ENCODE measurements at regions not wholly inside any gene's neighbourhood (a gene's known extent, or its start where the extent isn't known, plus 50 kb on each side); places are given as distances from the start of the nearest gene placed in this dataset.

GRCh38 chr14:51444353-51445000 lies 204.4 kb downstream of the TMX1 start:
- H3K4me1 ChIP-seq (ENCODE audit: control insufficient read depth, insufficient read depth, low read length): no peaks in the 10 kb centered on the region
- no peak for DNase-seq
- H3K27ac ChIP-seq (ENCODE audit: low read length): no peak overlapping the region
- WGBS (ENCODE audit: insufficient coverage, low lambda C conversion rate): no CpG with 5 or more reads among the region's 9 CpGs
- no peaks in the 10 kb centered on the region for H3K36me3 ChIP-seq (ENCODE audit: control insufficient read depth, insufficient read depth, low read length)
- no peaks in the 10 kb centered on the region for H3K9me3 ChIP-seq (ENCODE audit: control insufficient read depth, low read depth, low read length)
- H3K27me3 ChIP-seq (ENCODE audit: control insufficient read depth, insufficient read depth, low read length): no peaks in the 10 kb centered on the region
- H3K4me3 ChIP-seq (ENCODE audit: low read length): no peak overlapping the region

- Histone ChIP-seq H3K27ac (ENCODE audit: low read length) (no peak overlapping the region), H3K36me3 (ENCODE audit: control insufficient read depth, insufficient read depth, low read length) (no peaks in the 10 kb centered on the region), H3K27me3 (ENCODE audit: control insufficient read depth, insufficient read depth, low read length) (no peaks in the 10 kb centered on the region), H3K9me3 (ENCODE audit: control insufficient read depth, low read depth, low read length) (no peaks in the 10 kb centered on the region), H3K4me1 (ENCODE audit: control insufficient read depth, insufficient read depth, low read length) (no peaks in the 10 kb centered on the region), H3K4me3 (ENCODE audit: low read length) (no peak overlapping the region)
- DNase-seq: no peak
- WGBS (ENCODE audit: insufficient coverage, low lambda C conversion rate): 100% methylated on average over 1 of the region's 3 CpGs
Observed at GRCh38 chr14:51445001-51445390, 204.9 kb downstream of the TMX1 start.

- DNase-seq: no peak
- Histone ChIP-seq H3K27me3 (ENCODE audit: control insufficient read depth, insufficient read depth, low read length) (no peaks in the 10 kb centered on the region), H3K27ac (ENCODE audit: low read length) (no peak overlapping the region), H3K9me3 (ENCODE audit: control insufficient read depth, low read depth, low read length) (no peaks in the 10 kb centered on the region), H3K4me1 (ENCODE audit: control insufficient read depth, insufficient read depth, low read length) (no peaks in the 10 kb centered on the region), H3K36me3 (ENCODE audit: control insufficient read depth, insufficient read depth, low read length) (no peaks in the 10 kb centered on the region), H3K4me3 (ENCODE audit: low read length) (no peak overlapping the region)
- WGBS (ENCODE audit: insufficient coverage, low lambda C conversion rate): 90% methylated on average over 2 of the region's 3 CpGs
Observed at GRCh38 chr14:51446771-51447170, 204.9 kb upstream of the FRMD6 start.

- no peak for DNase-seq
- H3K27ac ChIP-seq (ENCODE audit: low read length): no peak overlapping the region
- no peaks in the 10 kb centered on the region for H3K27me3 ChIP-seq (ENCODE audit: control insufficient read depth, insufficient read depth, low read length)
- H3K9me3 ChIP-seq (ENCODE audit: control insufficient read depth, low read depth, low read length): no peaks in the 10 kb centered on the region
- no peaks in the 10 kb centered on the region for H3K36me3 ChIP-seq (ENCODE audit: control insufficient read depth, insufficient read depth, low read length)
- no peaks in the 10 kb centered on the region for H3K4me1 ChIP-seq (ENCODE audit: control insufficient read depth, insufficient read depth, low read length)
- no CpG with 5 or more reads among the region's 4 CpGs for WGBS (ENCODE audit: insufficient coverage, low lambda C conversion rate)
- H3K4me3 ChIP-seq (ENCODE audit: low read length): no peak overlapping the region
Observed at GRCh38 chr14:51447411-51447810, 204.3 kb upstream of the FRMD6 start.

- WGBS (ENCODE audit: insufficient coverage, low lambda C conversion rate): no CpG with 5 or more reads among the region's 2 CpGs
- Histone ChIP-seq H3K36me3 (ENCODE audit: control insufficient read depth, insufficient read depth, low read length) (no peaks in the 10 kb centered on the region), H3K4me1 (ENCODE audit: control insufficient read depth, insufficient read depth, low read length) (no peaks in the 10 kb centered on the region), H3K27me3 (ENCODE audit: control insufficient read depth, insufficient read depth, low read length) (no peaks in the 10 kb centered on the region), H3K9me3 (ENCODE audit: control insufficient read depth, low read depth, low read length) (no peaks in the 10 kb centered on the region), H3K27ac (ENCODE audit: low read length) (no peak overlapping the region), H3K4me3 (ENCODE audit: low read length) (no peak overlapping the region)
- no peak for DNase-seq
Observed at GRCh38 chr14:51448831-51449670, 202.7 kb upstream of the FRMD6 start.

GRCh38 chr14:51449681-51450080 lies 202.0 kb upstream of the FRMD6 start:
- no peak overlapping the region for H3K4me3 ChIP-seq (ENCODE audit: low read length)
- H3K36me3 ChIP-seq (ENCODE audit: control insufficient read depth, insufficient read depth, low read length): no peaks in the 10 kb centered on the region
- H3K27me3 ChIP-seq (ENCODE audit: control insufficient read depth, insufficient read depth, low read length): no peaks in the 10 kb centered on the region
- H3K27ac ChIP-seq (ENCODE audit: low read length): no peak overlapping the region
- no peak for DNase-seq
- no peaks in the 10 kb centered on the region for H3K4me1 ChIP-seq (ENCODE audit: control insufficient read depth, insufficient read depth, low read length)
- no CpG with 5 or more reads among the region's 1 CpG for WGBS (ENCODE audit: insufficient coverage, low lambda C conversion rate)
- no peaks in the 10 kb centered on the region for H3K9me3 ChIP-seq (ENCODE audit: control insufficient read depth, low read depth, low read length)

- no CpG with 5 or more reads among the region's 4 CpGs for WGBS (ENCODE audit: insufficient coverage, low lambda C conversion rate)
- Histone ChIP-seq H3K4me3 (ENCODE audit: low read length) (no peak overlapping the region), H3K27me3 (ENCODE audit: control insufficient read depth, insufficient read depth, low read length) (no peaks in the 10 kb centered on the region), H3K36me3 (ENCODE audit: control insufficient read depth, insufficient read depth, low read length) (no peaks in the 10 kb centered on the region), H3K4me1 (ENCODE audit: control insufficient read depth, insufficient read depth, low read length) (no peaks in the 10 kb centered on the region), H3K9me3 (ENCODE audit: control insufficient read depth, low read depth, low read length) (no peaks in the 10 kb centered on the region), H3K27ac (ENCODE audit: low read length) (no peak overlapping the region)
- no peak for DNase-seq
Observed at GRCh38 chr14:51451561-51451960, 200.1 kb upstream of the FRMD6 start.

- Histone ChIP-seq H3K4me1 (ENCODE audit: control insufficient read depth, insufficient read depth, low read length) (no peaks in the 10 kb centered on the region), H3K27me3 (ENCODE audit: control insufficient read depth, insufficient read depth, low read length) (no peaks in the 10 kb centered on the region), H3K4me3 (ENCODE audit: low read length) (no peak overlapping the region), H3K27ac (ENCODE audit: low read length) (no peak overlapping the region), H3K36me3 (ENCODE audit: control insufficient read depth, insufficient read depth, low read length) (no peaks in the 10 kb centered on the region), H3K9me3 (ENCODE audit: control insufficient read depth, low read depth, low read length) (no peaks in the 10 kb centered on the region)
- DNase-seq: no peak
- no CpG with 5 or more reads among the region's 8 CpGs for WGBS (ENCODE audit: insufficient coverage, low lambda C conversion rate)
Observed at GRCh38 chr14:51453869-51454268, 197.8 kb upstream of the FRMD6 start.

GRCh38 chr14:51454351-51454750 lies 197.4 kb upstream of the FRMD6 start:
- WGBS (ENCODE audit: insufficient coverage, low lambda C conversion rate): no CpG with 5 or more reads among the region's 1 CpG
- no peaks in the 10 kb centered on the region for H3K9me3 ChIP-seq (ENCODE audit: control insufficient read depth, low read depth, low read length)
- H3K27ac ChIP-seq (ENCODE audit: low read length): no peak overlapping the region
- H3K4me1 ChIP-seq (ENCODE audit: control insufficient read depth, insufficient read depth, low read length): no peaks in the 10 kb centered on the region
- no peak overlapping the region for H3K4me3 ChIP-seq (ENCODE audit: low read length)
- no peaks in the 10 kb centered on the region for H3K36me3 ChIP-seq (ENCODE audit: control insufficient read depth, insufficient read depth, low read length)
- no peaks in the 10 kb centered on the region for H3K27me3 ChIP-seq (ENCODE audit: control insufficient read depth, insufficient read depth, low read length)
- DNase-seq: no peak

- Histone ChIP-seq H3K27me3 (ENCODE audit: control insufficient read depth, insufficient read depth, low read length) (no peaks in the 10 kb centered on the region), H3K27ac (ENCODE audit: low read length) (no peak overlapping the region), H3K4me3 (ENCODE audit: low read length) (no peak overlapping the region), H3K9me3 (ENCODE audit: control insufficient read depth, low read depth, low read length) (no peaks in the 10 kb centered on the region), H3K4me1 (ENCODE audit: control insufficient read depth, insufficient read depth, low read length) (no peaks in the 10 kb centered on the region), H3K36me3 (ENCODE audit: control insufficient read depth, insufficient read depth, low read length) (no peaks in the 10 kb centered on the region)
- DNase-seq: no peak
- WGBS (ENCODE audit: insufficient coverage, low lambda C conversion rate): 93% methylated on average over 2 of the region's 7 CpGs
Observed at GRCh38 chr14:51455041-51455835, 196.5 kb upstream of the FRMD6 start.
